HepG2 (cell line): ENCODE measurements at regions not wholly inside any gene's neighbourhood (a gene's known extent, or its start where the extent isn't known, plus 50 kb on each side); places are given as distances from the start of the nearest gene placed in this dataset.

Experiments
- ATAC-seq: fragments of 200-7000 bp; cut with Tn5 transposase; 3 replicates; pipeline ENCODE4 v1.9.1; 2020; ENCODE audit warnings: mild to moderate bottlenecking, moderate library complexity
- BruUV-seq: library from RNA; stranded (reverse); fragments of 400-500 nt; replicated peaks from 2 replicates; lab custom pipeline; 2021; lab: Mats Ljungman, UMichigan
- CTCF ChIA-PET: fragments of 300-600 bp; formaldehyde crosslinking; extraction: SDS; loops from one replicate; lab custom pipeline; 2021; ENCODE audit warnings: low total read pairs, inconsistent platforms, low intra/inter-chr PET ratio; lab: Yijun Ruan, JAX
- POLR2A ChIA-PET: fragments of 350-600 bp; sonication (Branson Sonifier 250); formaldehyde crosslinking; loops from one replicate; lab custom pipeline; 2020; ENCODE audit warnings: antibody characterized with exemption, inconsistent platforms; lab: Yijun Ruan, JAX
- DNase-seq: peaks from one replicate; pipeline ENCODE4 v3.0.0-alpha.2; 2015; ENCODE audit warnings: low spot score
- FAIRE-seq: peaks from 3 replicates; lab custom pipeline; 2011; peaks lifted over from hg19 to GRCh38; lab: Jason Lieb, UNC
- H2AFZ ChIP-seq: one replicate; pipeline ENCODE4 v1.6.1; 2011; ENCODE audit warnings: low read length, inconsistent platforms
- H3K27ac ChIP-seq: fragments of 300-600 bp; 3 replicates; pipeline ENCODE4 v1.8.0; 2011; ENCODE audit warnings: mixed run types, mild to moderate bottlenecking, mixed read lengths, low read length, inconsistent platforms; ENCODE audit not compliant: insufficient read depth; ENCODE audit errors: extremely low read length
- H3K27me3 ChIP-seq, 2 experiments: fragments of 200-600 bp in 1 of 2; 2 replicates in 1 of 2; 3 replicates in 1 of 2; pipeline versions ENCODE4 v1.6.0 to v1.8.0; 2011; ENCODE audit warnings: low read length in 2 of 2, mild to moderate bottlenecking in 2 of 2, moderate library complexity in 2 of 2, inconsistent platforms in 1 of 2; ENCODE audit not compliant: insufficient read depth in 2 of 2, control insufficient read depth in 1 of 2
- H3K36me3 ChIP-seq, 2 experiments: fragments of 200-600 bp in 1 of 2; replicated peaks in 1 of 2; 2 replicates in 1 of 2; 3 replicates in 1 of 2; pipeline versions ENCODE4 v1.5.1 to v1.8.0; 2011; ENCODE audit warnings: low read length in 2 of 2, inconsistent platforms in 1 of 2; ENCODE audit not compliant: insufficient read depth in 2 of 2, control insufficient read depth in 1 of 2
- H3K4me1 ChIP-seq: 2 replicates; pipeline ENCODE4 v1.5.1; 2012; ENCODE audit warnings: low read length, inconsistent platforms; ENCODE audit not compliant: insufficient read depth
- H3K4me2 ChIP-seq: 2 replicates; pipeline ENCODE4 v1.6.0; 2011; ENCODE audit warnings: low read depth, low read length, inconsistent platforms
- H3K4me3 ChIP-seq, 3 experiments: fragments of 200-600 bp in 1 of 3; sonication (generic), shearing (Covaris generic) in 1 of 3; replicated peaks in 1 of 3; 2 replicates each; pipeline ENCODE4 v1.5.1; 2011 to 2016; ENCODE audit warnings: low read length in 3 of 3, inconsistent platforms in 2 of 3, low read depth in 2 of 3, mild to moderate bottlenecking in 2 of 3, control low read depth in 1 of 3, mixed read lengths in 1 of 3; ENCODE audit not compliant: insufficient read depth in 1 of 3
- H3K79me2 ChIP-seq: one replicate; pipeline ENCODE4 v1.6.1; 2011; ENCODE audit warnings: low read length, inconsistent platforms; ENCODE audit not compliant: insufficient read depth
- H3K9ac ChIP-seq: 2 replicates; pipeline ENCODE4 v1.6.0; 2011; ENCODE audit warnings: mild to moderate bottlenecking, low read depth, low read length, inconsistent platforms; ENCODE audit not compliant: insufficient read depth
- H3K9me3 ChIP-seq: 2 replicates; pipeline ENCODE4 v1.5.1; 2012; ENCODE audit warnings: mild to moderate bottlenecking, low read length
- H4K20me1 ChIP-seq: 2 replicates; pipeline ENCODE4 v1.6.0; 2011; ENCODE audit warnings: inconsistent platforms, mild to moderate bottlenecking, low read length, moderate library complexity; ENCODE audit not compliant: insufficient read depth
- ATF7 ChIP-seq, 2 experiments: fragments of 450-650 bp in 1 of 2; sonication (generic) in 1 of 2; formaldehyde crosslinking in 1 of 2; IDR thresholded peaks; 2 replicates each; pipeline versions ENCODE4 v1.4.0 to v1.6.1; 2016 to 2020; ENCODE audit warnings: antibody characterized with exemption in 1 of 2, mild to moderate bottlenecking in 1 of 2, missing genetic modification reagents in 1 of 2
- BRCA1 ChIP-seq: sonication (generic); formaldehyde crosslinking; IDR thresholded peaks from 2 replicates; pipeline ENCODE4 v1.4.0; 2020; ENCODE audit warnings: missing genetic modification reagents
- FIP1L1 ChIP-seq: fragments of 200-400 bp; formaldehyde crosslinking; IDR thresholded peaks from 2 replicates; pipeline ENCODE4 v1.6.1; 2018; ENCODE audit warnings: low read depth, mild to moderate bottlenecking, low read length, moderate library complexity, borderline replicate concordance; ENCODE audit not compliant: insufficient read depth
- NR2F2 ChIP-seq: IDR thresholded peaks from 2 replicates; pipeline ENCODE4 v1.6.1; 2012; ENCODE audit warnings: low read depth, inconsistent platforms, borderline replicate concordance
- ONECUT2 ChIP-seq: sonication (generic); formaldehyde crosslinking; IDR thresholded peaks from 2 replicates; pipeline ENCODE4 v1.4.0; 2020; ENCODE audit warnings: missing genetic modification reagents
- SMARCE1 ChIP-seq: fragments of 450-650 bp; IDR thresholded peaks from 2 replicates; pipeline ENCODE4 v1.6.1; 2017; ENCODE audit warnings: borderline replicate concordance
- SRF ChIP-seq: IDR thresholded peaks from 2 replicates; pipeline ENCODE4 v1.6.1; 2011; ENCODE audit warnings: mild to moderate bottlenecking, low read depth, low read length, moderate library complexity
- ZNF12 ChIP-seq: sonication (generic); formaldehyde crosslinking; IDR thresholded peaks from 2 replicates; pipeline ENCODE4 v1.5.0; 2020; ENCODE audit warnings: missing genetic modification reagents
- ZNF138 ChIP-seq: sonication (generic); formaldehyde crosslinking; IDR thresholded peaks from 2 replicates; pipeline ENCODE4 v1.5.0; 2020; ENCODE audit warnings: mild to moderate bottlenecking, low read depth, missing genetic modification reagents
- ZNF329 ChIP-seq: sonication (generic); formaldehyde crosslinking; IDR thresholded peaks from 2 replicates; pipeline ENCODE4 v1.9.0; 2021; ENCODE audit warnings: low read depth, mild to moderate bottlenecking, missing genetic modification reagents
- ZNF460 ChIP-seq: sonication (generic); formaldehyde crosslinking; IDR thresholded peaks from 2 replicates; pipeline ENCODE4 v1.5.1; 2020; ENCODE audit warnings: missing genetic modification reagents, mild to moderate bottlenecking, borderline replicate concordance
- ZNF577 ChIP-seq: sonication (generic); formaldehyde crosslinking; IDR thresholded peaks from 2 replicates; pipeline ENCODE4 v1.4.0; 2020; ENCODE audit warnings: mild to moderate bottlenecking, low read depth, missing genetic modification reagents, borderline replicate concordance
- WGBS: methylation state at CpG from one replicate; pipeline ENCODE4 v1.1.6; 2017; ENCODE audit warnings: low lambda C conversion rate; 5-methylcytosine and 5-hydroxymethylcytosine counted together
- in situ Hi-C: cut with HindIII; loops from 2 replicates; pipeline ENCODE4 v1.10.0; 2017; ENCODE audit warnings: low pct_unique_long_range_greater_than_20kb; ENCODE audit not compliant: extremely low pct_ligation_motif_present
- intact Hi-C: fragments of 100-400 bp; cut with micrococcal nuclease; formaldehyde crosslinking; loops from one replicate; pipeline ENCODE4 v1.10.0; 2022; ENCODE audit not compliant: unreplicated experiment

DNA sequence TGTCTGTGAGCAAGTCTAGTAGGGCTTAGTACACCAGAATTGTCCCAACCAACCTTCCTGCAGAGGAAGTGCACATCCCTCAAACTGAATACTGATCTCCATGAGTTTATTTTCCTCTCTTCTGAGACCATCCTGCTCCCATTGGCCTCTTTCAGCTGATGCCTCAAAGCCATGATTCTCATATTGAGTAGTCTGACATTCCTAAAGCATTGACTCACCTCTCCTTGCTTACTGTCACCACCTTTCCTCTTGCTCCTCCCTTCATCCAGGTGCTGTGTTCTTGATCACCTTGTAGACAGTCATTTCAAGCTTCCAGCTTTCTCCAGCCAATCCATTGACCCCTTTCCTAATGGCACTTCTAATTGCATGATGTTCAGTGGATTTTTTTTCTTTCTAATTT is 583.7 kb upstream of the USP15 start (continued):
- TF ChIP-seq ONECUT2 (CRISPR knock-in tag), result no peak
- no peak for TF ChIP-seq SMARCE1
- TF ChIP-seq NR2F2, result no peak
- TF ChIP-seq ZNF577 (CRISPR knock-in tag), result no peak

DNA sequence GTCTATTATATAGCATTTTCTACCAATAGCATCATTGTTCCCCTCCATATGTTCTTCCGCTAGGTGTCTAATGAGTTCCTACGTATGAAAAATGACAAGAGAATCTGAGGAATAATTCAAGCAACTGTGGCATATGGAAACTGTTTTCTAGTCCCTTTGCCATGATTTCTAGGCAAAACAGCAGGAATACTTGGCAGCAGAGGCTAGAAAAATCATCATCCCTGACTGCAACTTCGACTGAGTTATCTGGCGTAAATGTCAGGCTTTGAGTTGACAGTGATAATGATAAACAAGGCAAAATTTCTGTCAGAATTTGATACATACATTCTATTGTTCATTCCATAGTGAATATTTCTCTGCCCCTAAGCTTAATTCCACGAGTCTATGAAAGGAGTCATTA is 572.8 kb upstream of the USP15 start:
- Histone ChIP-seq H3K36me3 (no peaks in the 10 kb centered on the region), H4K20me1 (no peaks in the 10 kb centered on the region), H3K79me2 (no peaks in the 10 kb centered on the region), H3K9me3 (peaks cover 22% of the 10 kb centered on the region), H3K27ac (no peak overlapping the region), H3K4me3 (no peak overlapping the region), H3K4me2 (no peak overlapping the region), H3K27me3 (no peaks in the 10 kb centered on the region), H2AFZ (no peak overlapping the region), H3K4me1 (no peaks in the 10 kb centered on the region), H3K9ac (no peak overlapping the region)
- WGBS, result 52% methylated on average over 5 of the region's 5 CpGs
- ChIA-PET POLR2A (no interaction called here), CTCF (no interaction called here)
- in situ Hi-C loops, result no loop called here
- intact Hi-C loops, result no loop called here
- no TSS peak for BruUV-seq
- no peak for DNase-seq
- no peak for TF ChIP-seq ATF7 (IDR thresholded peaks at IDR 0.05)
- TF ChIP-seq ATF7 (CRISPR knock-in tag; IDR thresholded peaks at IDR 0.05), result no peak
- TF ChIP-seq ZNF12 (CRISPR knock-in tag), result no peak
- TF ChIP-seq FIP1L1, result no peak
- no peak for TF ChIP-seq SRF
- TF ChIP-seq ZNF138 (CRISPR knock-in tag), result no peak
- TF ChIP-seq BRCA1 (CRISPR knock-in tag), result no peak
- TF ChIP-seq ZNF329 (CRISPR knock-in tag), result no peak
- no peak for TF ChIP-seq ZNF460
- no peak for FAIRE-seq
- ATAC-seq, result no peak
